GM12891 (cell line): ENCODE measurements at regions not wholly inside any gene's neighbourhood (a gene's known extent, or its start where the extent isn't known, plus 50 kb on each side); places are given as distances from the start of the nearest gene placed in this dataset.
"Not testable (repeated sequence)": the region's sequence is repeated elsewhere in the genome, so short reads cannot be mapped to it uniquely, and the experiment has no call there.

ENCODE experiments used
- DNase-seq: peaks from one replicate; pipeline ENCODE4 v3.0.0; 2011; ENCODE audit warnings: low spot score; ENCODE audit not compliant: insufficient read length
- FAIRE-seq: peaks from 2 replicates; lab custom pipeline; 2011; peaks lifted over from hg19 to GRCh38; lab: Jason Lieb, UNC
- PAX5 ChIP-seq: IDR thresholded peaks from 2 replicates; pipeline ENCODE4 v1.6.1; 2011; ENCODE audit warnings: low read length, moderate library complexity, mild to moderate bottlenecking; ENCODE audit not compliant: insufficient read depth, severe bottlenecking
- POLR2A ChIP-seq: IDR thresholded peaks from 2 replicates; pipeline ENCODE4 v1.6.1; 2011; ENCODE audit warnings: low read depth, low read length, control low read depth
- POLR2AphosphoS5 ChIP-seq: IDR thresholded peaks from 2 replicates; pipeline ENCODE4 v1.6.1; 2011; ENCODE audit warnings: low read depth, low read length, control low read depth
- POU2F2 ChIP-seq: IDR thresholded peaks from 2 replicates; pipeline ENCODE4 v1.6.1; 2011; ENCODE audit warnings: low read depth, mild to moderate bottlenecking, control low read depth, low read length, moderate library complexity
- SPI1 ChIP-seq: IDR thresholded peaks from 2 replicates; pipeline ENCODE4 v1.6.1; 2011; ENCODE audit warnings: low read depth, low read length, control low read depth
- TAF1 ChIP-seq: IDR thresholded peaks from 2 replicates; pipeline ENCODE4 v1.6.1; 2011; ENCODE audit warnings: low read depth, low read length, control low read depth

GRCh38 chr5:2867373-2867933, 116.0 kb upstream of the IRX2 start:
- no peak for FAIRE-seq
- DNase-seq, result no peak
- no peak for TF ChIP-seq POLR2AphosphoS5
- TF ChIP-seq SPI1, result no peak
- no peak for TF ChIP-seq POU2F2
- no peak for TF ChIP-seq POLR2A

- FAIRE-seq (no peak), DNase-seq (no peak)
- TF ChIP-seq SPI1 (no peak), POLR2AphosphoS5 (no peak), PAX5 (no peak), TAF1 (no peak), POLR2A (no peak), POU2F2 (no peak)
Observed at GRCh38 chr5:2866662-2867372, 115.3 kb upstream of the IRX2 start.

GRCh38 chr5:2865856-2866255, 114.4 kb upstream of the IRX2 start:
- no peak for FAIRE-seq
- TF ChIP-seq POU2F2 (no peak), SPI1 (no peak), POLR2A (no peak), POLR2AphosphoS5 (no peak), PAX5 (no peak), TAF1 (no peak)
- DNase-seq, result no peak

GRCh38 chr5:2864515-2865105, 113.1 kb upstream of the IRX2 start:
- no peak for DNase-seq
- no peak for TF ChIP-seq POLR2A
- TF ChIP-seq PAX5, result no peak
- TF ChIP-seq TAF1, result no peak
- no peak for TF ChIP-seq POU2F2
- no peak for TF ChIP-seq POLR2AphosphoS5
- TF ChIP-seq SPI1, result no peak
- no peak for FAIRE-seq

- TF ChIP-seq POU2F2 (no peak), PAX5 (no peak), SPI1 (no peak), POLR2A (no peak), TAF1 (no peak), POLR2AphosphoS5 (no peak)
- DNase-seq (no peak), FAIRE-seq (no peak)
Observed at GRCh38 chr5:2863675-2864433, 112.4 kb upstream of the IRX2 start.

- FAIRE-seq, result no peak
- DNase-seq, result no peak
- TF ChIP-seq SPI1 (no peak), PAX5 (no peak), POU2F2 (no peak), TAF1 (no peak), POLR2AphosphoS5 (no peak), POLR2A (no peak)
Observed at GRCh38 chr5:2863133-2863532, 111.7 kb upstream of the IRX2 start.

- DNase-seq, FAIRE-seq: not testable (repeated sequence)
Observed at GRCh38 chr5:2862176-2862575, 110.7 kb upstream of the IRX2 start.

- no peak for FAIRE-seq
- no peak for DNase-seq
- TF ChIP-seq POLR2A, result no peak
- TF ChIP-seq TAF1, result no peak
- no peak for TF ChIP-seq POU2F2
Observed at GRCh38 chr5:2861605-2862004, 110.1 kb upstream of the IRX2 start.

GRCh38 chr5:2860101-2860500, 108.6 kb upstream of the IRX2 start:
- TF ChIP-seq POLR2AphosphoS5 (no peak), SPI1 (no peak), POLR2A (no peak), TAF1 (no peak), PAX5 (no peak), POU2F2 (no peak)
- DNase-seq, result no peak
- FAIRE-seq, result no peak

GRCh38 chr5:2857837-2858236, 106.4 kb upstream of the IRX2 start:
- no peak for DNase-seq
- TF ChIP-seq TAF1, result no peak
- no peak for TF ChIP-seq POLR2A
- no peak for TF ChIP-seq POLR2AphosphoS5
- TF ChIP-seq PAX5, result no peak
- no peak for TF ChIP-seq SPI1
- TF ChIP-seq POU2F2, result no peak
- FAIRE-seq, result no peak
